Myocyte (in vitro differentiated cells): ENCODE measurements at regions not wholly inside any gene's neighbourhood (a gene's known extent, or its start where the extent isn't known, plus 50 kb on each side); places are given as distances from the start of the nearest gene placed in this dataset.
"Not testable (repeated sequence)": the region's sequence is repeated elsewhere in the genome, so short reads cannot be mapped to it uniquely, and the experiment has no call there.

ENCODE experiments used
- DNase-seq: peaks from one replicate; pipeline ENCODE4 v3.0.0-alpha.2; 2012; ENCODE audit warnings: low read depth

DNA sequence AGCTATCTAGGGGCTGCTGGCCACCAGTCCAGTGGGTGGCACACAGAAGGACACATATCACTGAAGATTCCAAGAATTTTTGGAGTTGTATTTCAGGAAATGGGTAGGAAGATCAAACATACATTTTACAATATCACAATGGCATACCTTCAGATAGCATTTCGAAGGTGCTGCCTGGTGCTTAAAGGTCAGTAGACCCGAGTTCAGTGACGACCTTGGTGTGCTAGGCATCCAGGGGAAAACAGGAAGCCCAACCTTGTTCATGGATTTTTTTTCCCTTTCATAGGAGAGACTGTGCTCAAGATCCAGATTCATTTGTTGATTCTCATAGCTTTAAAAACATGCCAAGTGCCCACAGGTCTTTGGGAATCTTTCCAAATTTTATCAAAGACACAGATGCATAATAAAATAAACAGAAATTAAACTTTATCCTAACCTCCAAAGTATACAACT lies 51.0 kb upstream of the RCBTB2 start:
- no peak for DNase-seq

DNA sequence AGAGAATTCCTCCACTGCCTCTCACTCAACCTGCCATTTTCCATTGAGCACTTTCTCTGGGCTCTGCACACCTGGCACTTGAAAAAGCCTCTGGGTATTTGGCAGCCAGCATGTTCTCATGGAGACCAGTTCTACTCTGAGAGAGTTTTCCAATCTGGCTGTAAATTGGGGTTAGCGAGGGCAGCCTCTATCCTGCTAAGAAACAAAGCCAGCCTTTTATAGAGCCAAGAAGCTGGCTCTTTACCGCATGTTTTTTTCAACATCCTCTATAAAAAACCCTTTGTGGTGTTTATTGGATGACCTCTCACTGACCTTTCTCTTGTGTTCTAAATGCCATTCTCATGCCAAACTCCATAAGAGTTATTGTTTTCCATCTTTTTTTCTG lies 52.6 kb upstream of the RCBTB2 start:
- peak; percentile 82 for DNase-seq

DNA sequence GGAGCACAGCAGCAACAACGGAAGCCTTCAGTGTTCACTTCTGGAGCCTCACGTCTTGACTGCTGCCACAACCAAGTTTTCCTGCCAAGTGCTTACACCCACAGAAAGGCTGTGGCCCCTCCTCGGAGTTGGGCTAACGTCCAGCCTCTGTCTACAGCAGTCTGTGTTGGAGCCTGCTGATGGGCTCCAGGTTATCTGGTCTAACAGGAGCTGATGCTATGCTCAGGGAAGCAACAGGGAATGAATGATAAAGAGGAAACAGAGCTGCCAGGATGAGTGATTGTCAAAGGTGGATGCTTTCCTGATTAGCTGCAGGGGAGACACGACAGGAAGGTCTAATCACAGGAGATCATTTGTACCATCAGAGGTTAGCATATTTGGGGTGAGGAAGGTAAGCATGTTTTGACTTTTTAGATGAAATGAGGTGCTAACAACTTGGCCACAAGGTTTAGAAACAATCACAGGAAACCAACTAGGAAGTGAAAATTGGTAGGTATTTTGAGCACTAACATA lies 53.8 kb upstream of the RCBTB2 start:
- DNase-seq = no peak

DNA sequence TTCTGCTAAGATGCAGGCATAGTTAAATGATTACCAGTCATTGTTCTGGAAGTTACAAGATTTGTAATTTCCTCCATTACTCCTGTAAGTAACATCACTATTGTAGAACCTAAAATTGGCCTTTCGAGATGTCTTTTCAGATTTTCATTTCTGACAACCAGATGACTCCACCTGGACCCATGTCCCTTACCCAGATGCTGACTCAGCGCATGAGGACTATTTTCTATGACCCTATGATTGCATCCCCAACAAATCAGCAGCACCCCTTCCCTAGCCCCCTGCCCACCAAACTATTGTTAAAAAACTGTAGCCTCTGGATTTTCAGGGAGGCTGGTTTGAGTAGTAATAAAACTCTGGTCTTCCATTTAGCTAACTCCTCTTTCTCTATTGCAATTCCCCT lies 55.2 kb upstream of the RCBTB2 start:
- no peak for DNase-seq

DNA sequence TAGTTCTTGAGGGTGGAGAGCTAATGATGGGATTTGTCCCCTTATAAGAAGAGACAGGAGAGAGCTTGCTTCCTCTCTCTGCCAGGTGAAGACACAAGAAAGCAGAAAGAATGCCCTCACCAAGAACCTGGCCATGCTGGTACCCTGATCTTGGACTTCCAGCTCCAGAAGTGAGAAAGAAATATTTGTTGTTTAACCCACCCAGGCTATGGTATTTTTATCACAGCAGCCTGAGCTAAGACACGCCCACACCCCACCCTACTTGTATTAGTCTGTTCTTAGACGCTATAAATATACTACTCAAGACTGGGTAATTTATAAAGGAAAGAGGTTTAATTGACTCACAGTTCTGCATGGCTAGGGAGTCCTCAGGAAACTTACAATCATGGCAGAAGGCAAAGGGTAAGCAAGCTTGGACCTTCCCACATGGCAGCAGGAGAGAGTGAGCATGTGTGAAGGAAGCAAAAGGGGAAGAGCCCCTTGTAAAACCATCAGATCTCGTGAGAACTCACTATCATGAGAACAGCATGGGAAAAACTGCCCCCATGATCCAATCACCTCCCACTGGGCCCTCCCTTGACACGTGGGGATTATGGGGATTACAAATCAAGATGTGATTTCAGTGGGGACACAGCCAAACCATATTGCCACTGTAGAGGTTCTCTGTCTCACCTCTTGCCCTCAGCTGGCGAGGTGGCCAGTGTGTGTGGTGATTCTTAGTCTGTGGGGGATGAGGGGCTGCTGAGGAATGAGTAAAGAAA lies 57.4 kb upstream of the RCBTB2 start:
- peak; percentile 55 for DNase-seq

DNA sequence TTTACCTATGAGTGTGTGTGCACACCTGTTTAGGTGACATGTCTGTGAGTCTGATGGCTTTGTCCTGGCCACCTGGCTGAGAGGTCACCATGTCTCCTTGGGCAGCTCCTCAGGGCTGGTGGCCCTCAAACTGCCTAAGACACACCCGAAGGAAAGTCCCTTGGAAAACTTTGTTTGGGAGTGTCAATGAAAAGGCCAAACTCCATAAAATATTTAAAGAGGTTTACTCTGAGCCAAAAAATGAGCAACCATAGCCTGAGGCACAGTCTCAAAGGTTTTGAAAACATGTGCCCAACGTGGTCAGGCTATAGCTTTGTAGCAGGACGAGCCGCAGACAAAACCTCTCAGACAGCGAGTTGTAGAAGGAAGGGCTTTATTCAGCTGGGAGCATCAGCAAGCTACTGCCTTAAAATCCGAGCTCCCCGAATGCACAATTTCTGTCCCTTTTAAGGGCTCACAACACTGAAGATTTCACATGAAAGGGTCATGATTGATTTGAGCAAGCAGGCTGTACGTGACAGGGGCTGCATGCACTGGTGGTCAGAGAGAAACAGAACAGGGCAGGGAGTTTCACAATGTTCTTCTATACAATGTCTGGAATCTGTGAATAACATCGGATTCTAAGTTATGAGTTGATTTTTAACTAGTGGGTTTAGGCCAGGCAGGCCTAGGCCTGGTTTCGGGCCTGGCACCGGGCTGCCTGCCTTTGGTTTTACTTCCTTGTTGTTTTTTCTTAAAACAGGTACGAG lies 58.4 kb upstream of the RCBTB2 start:
- DNase-seq = not testable (repeated sequence)

DNA sequence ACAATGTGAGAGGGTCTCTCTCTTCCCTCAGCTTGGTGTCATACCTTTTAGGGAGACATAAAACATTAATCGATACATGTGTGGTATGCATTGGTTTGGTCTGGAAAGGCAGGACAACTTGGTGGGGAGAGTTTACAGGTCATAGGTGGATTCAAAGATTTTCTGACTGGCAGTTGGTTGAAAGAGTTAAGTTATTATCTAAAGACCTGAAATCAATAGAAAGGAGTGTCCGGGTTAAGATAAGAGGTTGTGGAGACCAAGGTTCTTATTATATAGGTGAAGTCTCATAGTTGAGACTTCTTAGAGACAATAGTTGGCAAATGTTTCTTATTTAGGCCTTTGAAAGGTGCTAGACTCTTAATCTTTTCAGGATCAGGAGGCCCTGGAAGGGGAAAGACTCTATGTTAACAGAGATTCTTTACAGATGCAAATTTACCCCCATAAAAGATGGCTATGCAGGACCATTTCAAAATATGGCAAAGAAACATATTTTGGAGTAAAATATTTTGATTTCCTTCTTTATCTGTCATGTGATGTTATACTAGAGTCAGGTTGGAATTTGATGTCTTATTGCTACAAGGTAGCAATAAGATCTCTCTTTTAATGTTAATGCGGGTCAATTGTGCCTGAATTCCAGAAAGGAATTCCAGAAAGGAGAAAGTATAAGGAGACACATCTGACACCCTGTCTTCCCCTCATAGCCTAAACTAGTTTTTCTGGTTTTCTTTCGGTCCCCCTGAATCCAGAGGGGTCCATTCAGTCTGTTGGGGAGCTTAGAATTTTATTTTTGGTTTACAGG lies 59.2 kb upstream of the RCBTB2 start:
- no peak for DNase-seq

DNA sequence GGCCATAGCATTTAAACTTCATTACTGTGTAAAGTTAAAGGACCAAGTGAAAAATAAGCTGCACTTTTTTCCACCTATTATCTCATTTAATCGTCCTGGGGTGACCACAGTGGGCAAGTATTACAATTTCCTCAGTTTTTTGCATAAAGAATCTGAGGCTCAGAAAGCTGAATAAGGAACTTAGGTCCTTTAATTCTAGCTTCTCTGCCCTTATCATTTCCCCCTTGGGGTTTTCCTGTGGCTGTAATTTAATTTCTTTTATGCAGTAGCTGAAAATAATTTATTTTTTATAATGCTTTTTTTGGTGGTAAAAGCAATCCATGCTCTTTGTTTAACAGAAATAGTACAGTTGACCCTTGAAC lies 59.8 kb upstream of the RCBTB2 start:
- DNase-seq = no peak

DNA sequence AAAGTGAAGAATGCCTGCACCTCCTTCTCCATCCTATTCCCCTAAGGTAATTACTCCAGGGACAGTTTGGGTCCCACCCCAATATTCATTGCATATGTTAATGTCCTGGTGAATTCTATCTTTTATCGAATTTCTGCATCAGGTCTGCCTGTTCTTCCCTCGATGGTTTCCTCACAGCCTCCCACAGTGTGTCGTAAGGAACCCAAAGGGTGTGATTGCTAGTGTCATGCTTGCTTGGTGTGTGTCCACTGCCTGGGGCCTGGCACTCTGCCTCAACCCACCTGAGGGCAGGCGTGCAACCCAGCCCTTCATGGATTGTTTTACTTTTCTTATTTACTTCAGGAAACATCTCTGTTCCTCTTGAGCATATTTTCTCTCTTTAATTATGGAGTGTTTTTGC lies 60.2 kb upstream of the CYSLTR2 start:
- no peak for DNase-seq

DNA sequence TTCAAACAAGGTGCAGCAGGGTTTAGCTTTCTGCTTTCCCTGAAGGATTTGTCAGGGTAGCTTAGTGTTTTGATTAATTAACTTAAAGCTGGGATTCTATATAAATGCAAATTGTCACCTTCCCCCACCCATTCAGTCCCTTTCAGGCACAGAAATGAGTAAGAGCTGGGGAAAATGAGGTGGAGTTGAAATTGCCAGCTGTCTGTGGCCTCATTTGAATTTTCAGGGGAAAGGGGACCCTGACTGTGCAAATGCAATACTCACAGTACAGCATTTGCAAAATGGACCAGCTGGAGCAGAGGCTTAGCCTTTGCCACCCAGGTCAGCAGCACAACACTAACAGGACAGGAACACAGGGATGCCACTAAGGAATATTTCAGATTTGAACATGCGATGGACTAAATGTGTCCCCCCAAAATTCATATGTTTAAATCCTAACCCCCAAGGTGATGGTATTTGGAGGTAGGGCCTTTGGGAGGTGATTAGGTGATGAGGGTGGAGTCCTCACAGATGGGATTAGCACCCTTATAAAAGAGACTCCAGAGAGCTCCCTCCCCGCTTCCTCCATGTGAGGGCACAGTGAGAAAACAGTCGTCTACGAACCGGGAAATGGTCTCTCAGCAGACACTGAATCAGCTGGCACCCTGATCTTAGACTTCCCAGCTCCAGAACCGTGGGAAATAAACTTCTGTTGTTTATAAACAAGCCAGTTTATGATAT lies 59.5 kb upstream of the CYSLTR2 start:
- DNase-seq = no peak

DNA sequence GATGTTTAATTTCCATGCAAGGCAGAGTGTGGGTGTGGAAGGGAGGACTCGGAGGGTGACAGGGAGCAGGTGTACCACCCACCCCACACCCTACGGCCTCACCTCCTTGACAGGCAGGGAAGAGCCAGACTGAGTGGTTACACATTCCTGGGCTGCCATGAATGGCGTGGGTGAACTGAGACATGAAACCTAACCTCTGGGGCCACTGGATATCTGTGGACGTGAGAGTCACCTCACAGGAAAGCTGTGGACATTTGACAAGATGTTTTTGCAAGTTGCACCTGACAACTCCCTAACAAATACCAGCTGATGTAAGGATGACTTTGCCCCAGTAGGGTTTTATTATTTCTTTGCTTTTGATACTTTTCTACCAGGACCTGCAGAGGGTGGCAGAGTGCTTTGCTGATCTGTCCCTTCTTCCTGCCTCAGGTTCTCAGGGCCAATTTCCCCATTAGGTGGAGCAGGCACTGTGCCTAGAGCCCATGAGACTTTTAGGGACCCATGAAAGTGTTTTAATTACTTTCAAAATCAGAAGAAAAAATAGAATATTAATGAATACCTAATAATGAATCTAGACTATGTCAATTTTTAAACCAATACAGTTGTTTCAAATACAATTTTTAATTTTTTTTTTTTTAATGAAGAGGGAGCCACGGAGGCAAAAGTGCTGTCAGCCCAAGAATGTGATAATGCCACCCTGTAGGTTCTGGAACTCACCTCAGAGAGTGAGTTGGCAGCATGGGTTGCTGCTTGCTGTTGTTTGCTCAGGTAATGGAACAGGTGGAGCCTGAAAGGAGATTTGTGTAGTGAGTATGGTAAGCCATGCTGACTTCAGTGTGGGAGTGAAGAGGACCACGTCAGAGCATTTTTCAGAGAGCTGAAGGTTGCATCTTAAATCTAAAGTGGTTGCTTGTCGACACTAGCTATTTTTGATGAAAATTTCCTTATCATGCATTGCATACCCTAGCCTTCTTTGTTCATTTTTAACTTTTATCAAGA lies 58.0 kb upstream of the CYSLTR2 start:
- DNase-seq = peak; percentile 66

DNA sequence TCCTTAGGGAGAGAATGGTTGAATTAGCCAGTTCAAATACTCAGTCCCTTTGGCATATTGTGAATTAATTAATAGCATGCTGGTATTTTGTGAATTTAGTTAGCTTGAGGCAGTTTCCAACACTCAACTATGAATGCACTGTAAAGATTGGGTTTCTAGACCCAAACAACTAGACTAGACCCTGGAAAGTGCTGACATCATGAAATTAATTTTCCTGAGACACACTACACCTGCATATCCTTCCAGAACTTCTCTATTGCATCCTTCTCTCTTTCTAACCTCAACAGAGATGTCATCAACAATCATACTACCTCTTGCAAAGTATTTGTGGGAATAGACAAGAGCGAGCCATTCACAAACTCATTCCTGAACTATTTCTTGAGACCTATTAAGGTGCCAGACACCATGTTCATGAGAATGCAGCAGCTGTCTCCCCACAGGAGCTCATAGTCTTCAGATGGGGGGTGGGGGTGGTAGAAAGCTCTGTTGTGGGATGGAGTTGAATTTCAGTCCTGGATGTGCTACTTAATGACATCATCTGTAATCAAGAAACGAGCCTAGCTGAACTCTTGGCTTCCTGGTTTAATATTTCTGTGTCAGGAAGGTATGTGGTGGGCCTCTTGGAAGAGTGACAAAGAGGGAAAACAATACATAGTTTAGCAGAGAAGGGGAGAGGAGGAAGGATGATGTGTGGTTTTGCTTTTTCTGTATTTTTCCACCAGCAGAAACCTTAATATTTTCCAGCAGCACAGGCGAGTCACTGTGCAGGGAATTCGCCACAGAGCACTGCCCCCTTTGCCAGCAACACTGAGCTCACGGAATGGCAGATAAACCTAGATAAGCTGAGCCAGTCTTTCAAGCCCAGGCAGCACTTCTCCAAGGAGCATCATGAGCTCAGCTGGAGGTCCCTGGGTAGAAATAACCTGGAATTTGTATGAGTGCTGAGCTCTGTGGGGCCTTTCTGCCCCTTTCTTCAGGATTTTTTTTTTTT lies 53.1 kb upstream of the CYSLTR2 start:
- peak; percentile 78 for DNase-seq

DNA sequence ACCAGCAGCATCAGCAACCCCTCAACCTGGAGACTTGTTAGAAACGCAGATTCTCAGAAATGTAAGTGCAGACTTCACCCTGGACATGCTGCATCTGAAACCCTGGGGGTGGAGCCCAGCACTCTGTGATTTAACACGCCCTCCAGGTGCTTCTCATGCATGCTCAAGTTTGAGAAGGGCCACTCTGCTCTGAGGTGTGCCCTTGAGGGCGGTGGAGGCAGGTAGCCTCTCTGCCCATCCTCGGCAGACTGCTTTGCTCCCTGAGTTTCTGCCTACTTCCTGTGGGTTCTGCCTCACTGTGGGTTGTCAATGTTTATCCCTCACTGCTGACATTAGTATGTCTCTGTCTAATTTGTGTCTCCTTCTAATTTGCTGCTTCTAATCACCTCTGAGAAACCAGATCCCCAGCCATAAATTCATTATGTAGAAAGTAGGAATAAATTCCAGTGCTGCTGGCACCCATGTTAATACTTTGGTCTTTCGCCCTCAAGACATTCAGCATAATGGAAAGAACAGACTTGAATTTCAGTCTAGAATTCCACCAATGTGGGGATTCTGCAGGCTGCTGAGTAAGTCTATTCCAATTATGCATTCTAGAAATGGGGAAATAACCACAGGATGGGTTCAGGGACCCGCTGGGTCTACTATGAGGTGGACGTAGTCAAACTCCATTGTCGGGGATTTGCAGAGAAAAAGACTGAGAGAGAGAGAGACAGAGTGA lies 51.3 kb upstream of the CYSLTR2 start:
- no peak for DNase-seq

DNA sequence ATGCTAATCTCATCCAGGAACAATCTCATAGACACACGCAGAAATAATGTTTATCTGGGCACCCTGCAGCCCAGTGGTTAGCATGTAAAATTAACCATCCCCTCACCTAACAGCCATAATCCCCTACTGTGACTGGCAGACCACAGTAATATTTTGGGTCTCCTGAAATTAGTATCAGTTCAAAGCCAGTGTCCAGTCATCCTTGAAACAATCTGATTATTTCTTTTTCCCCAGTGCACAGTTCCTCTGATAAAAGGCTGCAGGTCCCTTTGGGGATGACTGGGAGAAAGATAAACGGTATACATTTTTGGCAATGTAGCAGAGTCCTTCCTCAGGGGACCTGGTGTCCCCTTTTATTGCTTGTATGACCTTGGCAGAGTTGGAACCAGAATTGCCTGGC lies 50.4 kb upstream of the CYSLTR2 start:
- DNase-seq = no peak
